Iris pigment epithelial cell (primary cell): ENCODE measurements at regions not wholly inside any gene's neighbourhood (a gene's known extent, or its start where the extent isn't known, plus 50 kb on each side); places are given as distances from the start of the nearest gene placed in this dataset.

Source experiments
- DNase-seq: peaks from one replicate; pipeline ENCODE4 v3.0.0-alpha.2; 2011; ENCODE audit warnings: low read depth

GRCh38 chr1:87820668-87821334 is 492.1 kb downstream of the LMO4 start:
- DNase-seq = no peak

GRCh38 chr1:87821335-87821697 is 492.6 kb downstream of the LMO4 start:
- DNase-seq = no peak

- DNase-seq = peak; percentile 93
These were observed 498.1 kb downstream of the LMO4 start for GRCh38 chr1:87826681-87827251.

- no peak for DNase-seq
These were observed 500.7 kb downstream of the LMO4 start for GRCh38 chr1:87829360-87829759.

DNA sequence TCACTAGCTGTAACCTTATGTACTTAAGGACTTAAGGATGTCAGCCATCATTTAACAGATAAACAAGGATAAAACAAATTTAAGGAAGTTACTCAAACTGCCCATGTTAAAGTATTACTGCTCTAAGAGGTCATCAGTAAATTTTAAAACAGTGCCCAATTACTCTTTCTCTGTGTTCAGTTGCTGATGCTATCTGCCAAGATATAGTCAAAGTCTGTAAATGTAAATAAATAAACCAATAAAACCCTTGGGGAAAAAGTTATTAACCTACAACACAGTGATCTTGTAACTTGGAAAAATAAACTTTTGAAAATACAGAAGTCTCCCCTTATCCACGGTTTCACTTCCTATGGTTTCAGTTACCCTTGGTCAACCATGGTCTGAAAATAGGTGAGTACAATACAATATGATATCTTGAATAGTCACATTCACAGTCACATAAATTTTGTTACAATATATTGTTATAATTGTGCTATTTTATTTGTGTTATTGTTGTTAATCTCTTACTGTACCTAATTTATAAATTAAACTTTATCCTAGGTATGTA is 501.8 kb downstream of the LMO4 start:
- DNase-seq = no peak

DNA sequence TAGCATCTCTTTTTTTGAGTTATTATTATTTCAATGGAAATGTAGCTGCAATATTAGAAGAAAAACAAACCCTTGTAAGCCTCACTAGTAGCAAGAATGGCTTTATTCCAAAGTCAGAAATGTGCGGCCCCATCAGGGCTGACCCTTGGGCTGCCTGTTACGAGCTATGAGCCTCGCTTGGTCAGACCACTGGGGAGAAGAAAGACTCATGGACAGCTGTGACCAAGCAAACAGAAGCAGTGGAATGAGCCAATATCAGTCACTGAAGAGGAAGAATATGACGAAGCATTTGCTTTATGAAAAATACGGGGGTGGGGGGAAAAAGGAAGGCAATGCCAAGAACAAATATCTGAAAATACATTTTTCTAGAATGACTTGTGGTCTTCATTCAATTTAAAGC is 504.5 kb downstream of the LMO4 start:
- peak; percentile 75 for DNase-seq

GRCh38 chr1:87834151-87834550 is 505.5 kb downstream of the LMO4 start:
- no peak for DNase-seq

DNA sequence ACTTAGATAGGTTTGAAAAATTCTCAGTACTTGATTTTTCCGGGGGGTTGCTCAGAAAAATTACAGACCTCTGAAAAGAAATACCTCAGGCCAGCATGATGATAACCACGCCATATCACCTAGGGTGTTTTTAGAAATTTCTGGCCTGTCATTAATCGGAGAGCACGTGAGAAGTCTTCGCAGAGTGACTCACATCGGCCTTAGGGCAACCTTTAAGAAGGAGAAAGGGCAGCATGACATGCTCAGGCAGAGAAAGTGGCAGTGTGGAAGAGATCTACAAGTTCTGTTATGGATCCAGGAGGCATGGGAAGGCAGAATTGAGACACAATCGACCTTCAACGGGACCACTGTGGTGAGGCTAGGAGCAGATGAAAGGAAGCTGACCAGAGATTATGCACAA is 506.3 kb downstream of the LMO4 start:
- no peak for DNase-seq

DNA sequence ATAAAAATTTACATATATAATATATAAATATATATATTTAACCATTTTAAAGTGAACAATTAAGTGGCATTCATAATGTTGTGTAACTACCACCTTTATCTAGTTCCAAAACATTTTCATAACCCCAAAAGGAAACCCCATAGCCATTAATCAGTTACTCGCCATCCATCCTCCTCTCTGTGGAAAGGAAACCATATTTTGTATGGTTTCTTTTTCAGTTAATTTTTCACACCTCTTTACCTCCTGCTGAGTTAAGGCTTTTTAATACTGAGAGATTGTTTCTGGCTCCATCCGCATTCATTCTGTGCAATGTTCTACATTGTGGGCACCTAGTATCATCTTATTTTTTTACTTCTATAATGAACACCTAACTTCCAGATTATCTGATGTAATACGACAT is 512.1 kb downstream of the LMO4 start:
- DNase-seq = no peak

GRCh38 chr1:87841332-87841731 is 512.7 kb downstream of the LMO4 start:
- no peak for DNase-seq

GRCh38 chr1:87842156-87842555 is 513.5 kb downstream of the LMO4 start:
- no peak for DNase-seq

GRCh38 chr1:87844251-87844650 is 515.6 kb downstream of the LMO4 start:
- DNase-seq = no peak

- DNase-seq = no peak
These were observed 522.8 kb downstream of the LMO4 start for GRCh38 chr1:87851490-87851889.

DNA sequence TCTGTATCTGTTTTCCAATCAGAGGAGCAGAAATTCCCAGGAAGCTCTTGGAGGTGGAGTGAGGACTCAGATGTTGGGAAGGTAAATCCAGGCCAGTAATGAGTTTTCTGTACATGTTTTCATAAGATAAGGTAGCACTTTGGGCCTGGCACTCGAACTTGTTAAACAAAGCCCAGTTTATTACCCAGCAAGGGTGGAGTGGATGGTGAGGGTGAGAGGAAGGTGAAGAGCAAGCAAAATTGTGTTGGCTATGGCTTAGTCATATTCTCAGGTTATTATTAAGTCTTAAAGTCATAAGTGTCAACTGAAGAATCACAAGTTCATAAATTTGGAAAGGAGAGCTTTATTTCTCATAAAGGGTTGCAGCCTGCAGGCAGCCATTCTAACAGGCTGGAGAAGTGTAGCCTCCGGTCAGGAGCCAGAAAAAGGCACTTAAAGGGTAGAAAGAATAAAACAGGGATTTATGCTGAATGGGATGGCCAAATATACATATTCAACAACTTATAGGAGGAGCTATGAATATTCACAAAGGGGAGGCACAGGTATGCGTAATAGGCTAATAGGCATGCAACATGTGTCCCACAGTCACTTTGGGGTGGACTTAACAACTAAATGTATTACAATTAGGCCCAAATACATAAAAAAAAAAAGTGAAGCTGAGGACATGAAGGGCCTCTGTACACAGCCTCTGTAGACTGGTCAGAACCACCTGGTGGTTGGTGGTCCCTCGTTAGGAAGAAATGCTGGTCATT is 523.9 kb downstream of the LMO4 start:
- no peak for DNase-seq

GRCh38 chr1:87853576-87854351 is 525.1 kb downstream of the LMO4 start:
- DNase-seq = peak; percentile 22

- DNase-seq = no peak
These were observed 534.6 kb downstream of the LMO4 start for GRCh38 chr1:87863317-87863716.

DNA sequence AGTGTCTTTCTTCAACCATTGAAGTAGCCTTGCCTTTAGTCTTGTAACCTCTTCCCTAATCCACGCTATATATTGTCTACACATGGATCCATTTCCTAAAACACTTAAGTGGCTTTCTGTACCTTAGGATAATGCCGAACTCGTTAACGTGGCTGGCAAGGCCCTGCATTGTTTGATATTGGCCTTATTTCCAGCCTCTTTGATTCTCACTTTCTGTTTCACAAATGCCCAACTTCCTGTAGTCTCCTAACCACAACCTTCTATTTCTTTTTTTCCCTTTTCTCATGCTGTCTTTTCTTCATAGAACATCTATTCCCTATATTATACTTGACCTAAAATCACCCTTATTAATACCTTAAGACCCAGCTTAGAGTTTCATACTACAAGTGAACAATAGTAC is 536.0 kb downstream of the LMO4 start:
- no peak for DNase-seq

DNA sequence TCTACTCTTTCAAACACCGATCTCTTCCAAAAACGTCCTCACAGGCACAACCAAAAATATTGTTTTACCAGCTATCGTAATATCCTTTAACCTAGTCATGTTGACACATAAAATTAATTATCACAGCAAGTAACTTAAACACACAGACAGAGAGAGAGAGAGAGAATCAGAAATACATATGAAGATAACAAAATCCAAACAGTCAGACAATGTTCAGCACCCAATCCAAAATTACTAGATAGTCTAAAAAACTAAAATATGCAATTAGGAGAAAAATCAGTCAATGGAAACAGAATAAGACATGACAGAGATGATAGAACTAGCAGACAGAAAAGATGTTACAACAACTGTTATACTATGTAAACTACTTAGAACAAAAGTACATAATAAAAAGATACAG is 537.7 kb downstream of the LMO4 start:
- no peak for DNase-seq

DNA sequence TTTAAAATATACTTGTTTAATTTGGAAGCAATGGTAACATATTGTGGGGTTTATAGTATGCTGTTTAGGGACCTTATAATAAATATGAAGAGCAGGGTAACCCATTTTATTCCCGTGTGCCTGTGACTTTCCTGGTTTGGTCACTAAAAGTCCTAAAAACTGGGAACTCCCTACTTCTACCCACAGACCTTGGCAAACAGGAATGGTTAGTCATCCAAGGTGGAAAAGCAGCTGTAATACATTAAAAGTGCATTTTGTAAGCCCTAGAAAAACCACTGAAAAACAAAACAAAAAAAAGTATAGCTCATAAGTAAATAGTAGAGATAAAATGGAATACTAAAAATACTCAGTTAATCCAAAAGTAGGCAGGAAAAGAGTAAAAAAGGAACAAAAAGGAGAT is 538.9 kb downstream of the LMO4 start:
- DNase-seq = peak; percentile 6

DNA sequence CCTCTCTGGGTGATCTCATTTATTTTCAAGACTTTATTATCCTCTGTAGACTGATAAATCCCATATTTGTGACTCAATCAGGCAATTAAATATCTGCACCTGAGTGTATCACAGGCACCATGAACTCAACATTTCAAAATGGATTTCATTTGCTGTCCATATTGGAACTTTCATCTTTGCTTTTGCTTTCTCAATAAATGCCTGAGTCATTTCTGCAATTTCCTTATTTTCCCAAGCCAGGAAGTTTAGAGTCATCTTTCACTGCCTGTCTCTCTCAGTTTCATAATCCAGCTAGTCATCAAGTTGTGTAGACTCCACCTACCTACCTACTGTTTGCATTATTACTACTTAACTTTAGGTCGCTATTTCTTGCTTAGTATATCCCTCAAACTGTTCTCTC is 540.9 kb downstream of the LMO4 start:
- peak; percentile 84 for DNase-seq

GRCh38 chr1:87872189-87872588 is 543.5 kb downstream of the LMO4 start:
- no peak for DNase-seq

- DNase-seq = no peak
These were observed 544.0 kb downstream of the LMO4 start for GRCh38 chr1:87872692-87873091.

DNA sequence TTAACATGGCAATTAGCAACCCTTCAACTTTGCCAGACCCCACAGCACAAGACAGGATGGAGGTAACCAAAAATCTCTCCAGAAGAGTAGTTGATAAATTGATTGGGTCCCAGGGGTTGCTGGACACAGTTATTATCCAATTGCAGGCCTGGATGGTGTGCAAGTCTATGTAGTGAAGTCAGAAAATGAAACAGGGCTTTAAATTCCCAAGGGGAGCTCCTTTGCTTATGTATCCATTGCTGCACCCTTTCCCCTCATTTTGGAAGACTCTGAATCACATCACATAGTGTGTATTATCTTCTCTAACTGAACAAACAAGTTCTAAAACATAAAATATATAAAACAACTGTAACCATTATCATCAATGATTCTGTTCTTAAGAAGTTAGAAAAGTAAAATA is 550.2 kb downstream of the LMO4 start:
- DNase-seq = no peak
